NCI-H2227 (cell line): ENCODE measurements at regions not wholly inside any gene's neighbourhood (a gene's known extent, or its start where the extent isn't known, plus 50 kb on each side); places are given as distances from the start of the nearest gene placed in this dataset.
"Not testable (repeated sequence)": the region's sequence is repeated elsewhere in the genome, so short reads cannot be mapped to it uniquely, and the experiment has no call there.

ENCODE experiments used
- DNase-seq: peaks from one replicate; lab custom pipeline; 2025; ENCODE audit not compliant: unreplicated experiment; lab: John Stamatoyannopoulos, UW

DNA sequence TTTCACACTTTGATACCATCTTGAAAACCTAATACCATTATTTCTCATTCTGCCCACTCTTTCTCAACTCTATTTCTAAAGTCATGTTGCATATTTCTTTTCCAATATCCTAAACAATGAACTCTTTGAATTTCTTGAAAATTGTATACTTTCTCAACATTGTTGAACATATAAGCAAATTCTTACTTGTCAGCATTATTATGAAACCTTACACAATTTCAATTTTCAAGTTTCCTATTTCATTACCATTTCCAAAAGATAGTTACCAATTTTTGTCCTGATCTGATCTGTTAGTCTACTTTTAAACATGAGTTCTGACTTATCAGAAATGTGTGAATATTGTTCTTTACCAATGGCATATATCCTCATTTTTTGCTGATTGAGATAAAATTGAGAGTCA lies 806.3 kb upstream of the IGFBP7 start:
- DNase-seq, result no peak

DNA sequence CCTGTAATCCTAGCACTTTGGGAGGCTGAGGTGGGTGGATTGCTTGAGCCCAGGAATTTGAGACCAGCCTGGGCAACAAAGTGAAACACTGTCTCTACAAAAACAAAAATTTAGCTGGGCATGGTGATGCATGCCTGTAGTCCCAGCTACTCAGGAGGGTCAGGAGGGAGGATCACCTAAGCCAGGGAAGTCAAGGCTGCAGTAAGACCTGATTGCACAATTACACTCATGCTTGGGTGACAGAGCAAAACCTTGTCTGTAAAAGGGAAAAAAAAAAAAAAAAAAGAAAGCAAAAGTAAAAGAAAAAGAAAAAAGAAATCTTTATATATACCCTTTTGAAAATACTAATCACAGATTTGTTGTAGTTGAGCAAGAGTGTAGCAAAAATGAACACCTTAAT lies 801.0 kb upstream of the IGFBP7 start:
- DNase-seq, result no peak

DNA sequence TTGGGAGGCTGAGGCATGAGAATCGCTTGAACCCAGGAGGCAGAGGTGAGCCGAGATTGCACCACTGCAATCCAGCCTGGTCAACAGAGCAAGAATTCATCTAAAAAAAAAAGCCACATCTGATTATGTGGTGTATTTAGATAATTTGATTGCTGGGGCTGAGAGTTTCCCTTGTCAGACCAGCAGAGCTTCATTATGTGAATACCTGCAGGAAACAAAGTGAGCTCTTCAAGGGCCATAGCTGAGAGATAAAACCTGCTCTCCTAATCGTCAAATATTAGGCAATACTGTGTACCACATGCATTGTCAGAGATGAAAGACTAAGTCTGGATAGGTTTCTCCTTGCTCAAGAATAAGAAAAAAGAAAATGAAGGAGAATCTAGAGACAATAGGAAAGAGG lies 800.0 kb upstream of the IGFBP7 start:
- DNase-seq, result no peak

DNA sequence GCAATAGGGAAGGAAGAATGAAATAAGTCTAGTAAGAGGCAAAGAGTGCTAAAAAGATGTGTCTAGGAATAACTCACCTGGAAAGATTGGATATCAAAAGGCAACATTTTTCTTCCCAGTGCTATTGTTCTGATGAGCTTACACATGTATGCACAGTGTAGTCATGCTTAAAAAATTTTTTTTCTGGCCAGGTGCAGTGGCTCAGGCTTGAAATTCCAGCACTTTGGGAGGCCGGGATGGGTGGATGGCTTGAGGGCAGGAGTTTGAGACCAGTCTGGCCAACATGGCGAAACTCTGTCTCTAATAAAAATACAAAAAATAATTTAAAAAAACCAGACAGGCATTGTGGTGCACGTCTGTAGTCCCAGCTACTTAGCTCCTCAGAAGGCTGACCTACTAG lies 795.8 kb upstream of the IGFBP7 start:
- no peak for DNase-seq

DNA sequence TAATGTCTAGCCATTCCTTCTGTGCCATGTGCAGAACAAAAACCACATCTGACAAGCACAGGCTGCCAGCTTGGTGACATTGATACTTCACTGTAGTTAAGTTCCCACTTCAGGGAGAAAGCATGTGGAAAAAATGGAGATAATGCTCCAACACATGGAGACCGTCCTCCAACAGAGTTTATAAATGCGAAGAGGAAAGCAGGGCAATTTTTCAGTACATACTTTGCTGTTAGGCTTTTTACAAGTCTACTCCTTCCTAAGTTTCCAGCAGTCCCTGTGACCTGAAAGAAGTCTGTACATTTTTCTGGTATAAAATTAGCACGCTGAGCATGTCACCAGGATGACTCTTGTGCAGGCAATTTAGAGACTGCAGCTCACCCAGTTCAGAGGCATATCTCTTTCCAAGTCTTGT lies 766.9 kb upstream of the IGFBP7 start:
- no peak for DNase-seq

DNA sequence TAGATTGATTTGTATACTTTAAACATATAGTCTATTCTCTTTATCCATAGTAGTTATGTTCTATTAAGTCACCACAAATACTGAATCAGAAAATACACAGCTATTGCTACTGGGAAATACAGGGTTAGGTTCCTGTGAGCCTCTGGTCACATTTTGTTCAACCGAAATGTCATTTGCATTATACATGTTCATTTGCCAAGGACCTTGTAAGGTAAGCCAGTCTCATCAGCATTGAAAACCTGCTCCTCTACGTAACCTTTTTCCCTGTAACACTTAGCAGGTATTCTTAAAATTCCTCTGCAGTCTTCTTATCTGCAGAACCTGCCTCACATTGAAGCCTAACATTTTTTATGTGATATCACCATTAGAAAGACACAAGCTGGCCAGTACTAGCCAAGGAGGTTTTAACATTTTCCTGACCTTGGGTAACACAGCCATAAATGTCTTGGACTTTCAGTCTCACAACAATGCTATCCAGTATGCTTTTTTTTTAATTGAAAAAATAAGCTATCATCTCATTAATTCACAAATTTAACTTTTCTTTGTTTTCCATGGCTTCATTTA lies 765.7 kb upstream of the IGFBP7 start:
- no peak for DNase-seq

DNA sequence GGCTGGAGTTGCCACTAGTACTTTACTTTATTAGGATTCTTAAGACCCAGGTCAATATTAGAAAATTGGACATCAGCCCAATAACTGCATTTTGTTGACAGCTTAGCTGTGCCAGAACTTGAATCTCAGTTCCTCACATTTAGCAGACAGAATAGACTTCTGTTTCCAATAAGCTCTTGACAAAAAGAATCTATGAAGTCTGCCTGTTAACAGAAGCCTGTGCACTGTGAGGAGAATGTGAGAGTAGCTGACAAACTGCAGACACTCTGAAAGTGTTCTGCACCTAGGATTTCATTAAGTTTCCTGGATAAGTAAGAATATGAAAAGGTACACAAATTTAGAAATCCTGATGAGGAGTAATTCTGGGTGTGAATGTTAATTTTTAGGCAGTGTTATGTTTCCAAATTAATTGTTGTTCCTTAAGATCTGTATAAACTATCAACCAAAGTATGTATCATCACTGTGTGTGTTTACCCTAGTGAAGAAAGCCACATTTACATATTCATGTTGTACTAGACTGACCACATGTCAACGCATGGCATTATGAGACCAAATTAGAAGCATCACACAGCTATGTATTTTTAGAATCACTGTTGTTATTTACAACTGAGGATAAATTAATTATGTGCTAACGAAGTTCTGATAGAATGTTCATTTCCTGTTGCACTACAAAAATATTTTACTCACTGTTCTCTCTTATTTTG lies 756.4 kb upstream of the IGFBP7 start:
- DNase-seq, result no peak

DNA sequence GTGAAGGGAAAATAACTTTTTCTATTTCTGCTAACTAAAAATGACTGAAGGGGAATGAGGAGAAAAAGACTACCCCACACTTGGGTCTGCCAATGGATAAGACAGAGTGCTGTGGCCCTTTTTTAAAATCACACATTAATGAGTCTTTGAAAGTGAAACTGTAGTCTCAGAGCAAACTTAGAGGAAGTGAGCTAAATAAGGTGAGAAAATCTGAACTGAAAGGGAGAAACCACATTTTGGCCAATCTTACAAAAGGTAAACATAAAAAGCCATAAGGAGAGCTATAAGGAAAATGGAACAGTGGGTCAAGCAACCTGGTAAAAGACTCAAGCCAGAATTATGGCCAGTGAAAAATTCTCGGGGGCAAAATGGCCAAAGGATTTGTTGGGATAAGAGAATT lies 755.1 kb upstream of the IGFBP7 start:
- DNase-seq, result no peak

DNA sequence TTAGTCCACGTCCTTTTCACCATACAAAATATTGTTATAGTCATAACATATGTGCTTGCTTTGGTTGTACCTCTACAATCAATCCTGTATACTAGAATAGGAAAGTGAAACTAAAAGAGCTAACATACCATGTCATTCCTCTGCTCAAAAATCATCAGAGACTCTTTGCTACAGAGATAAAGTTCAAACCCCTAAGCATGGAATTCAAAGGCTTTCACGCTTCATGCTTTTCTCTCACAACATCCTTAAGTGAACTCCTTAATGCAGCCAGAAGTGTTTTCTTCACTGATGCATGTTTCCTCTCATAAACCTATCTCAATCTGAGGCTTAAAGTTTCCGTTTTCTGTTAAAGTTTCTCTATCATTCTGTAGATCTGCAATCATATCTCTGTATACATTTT lies 744.6 kb upstream of the IGFBP7 start:
- no peak for DNase-seq

DNA sequence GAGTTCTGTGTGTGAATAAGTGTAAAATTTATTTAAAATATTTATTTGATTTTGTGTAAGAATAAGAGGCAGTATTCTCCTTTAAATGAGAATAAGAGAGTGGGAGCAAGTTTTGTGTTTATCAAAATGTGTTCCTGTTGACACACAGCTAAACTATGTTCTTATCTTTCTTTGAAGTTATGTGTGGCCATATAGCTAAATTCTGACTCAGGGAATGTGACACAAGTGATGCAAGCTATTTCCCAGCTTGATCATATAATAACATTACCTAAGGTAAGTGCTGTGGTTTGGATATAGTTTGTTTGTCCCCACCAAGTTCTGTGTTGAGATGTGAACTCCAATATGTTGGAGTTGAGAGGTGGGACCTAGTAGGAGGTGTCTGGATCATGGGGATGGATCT lies 740.0 kb upstream of the IGFBP7 start:
- DNase-seq, result no peak

DNA sequence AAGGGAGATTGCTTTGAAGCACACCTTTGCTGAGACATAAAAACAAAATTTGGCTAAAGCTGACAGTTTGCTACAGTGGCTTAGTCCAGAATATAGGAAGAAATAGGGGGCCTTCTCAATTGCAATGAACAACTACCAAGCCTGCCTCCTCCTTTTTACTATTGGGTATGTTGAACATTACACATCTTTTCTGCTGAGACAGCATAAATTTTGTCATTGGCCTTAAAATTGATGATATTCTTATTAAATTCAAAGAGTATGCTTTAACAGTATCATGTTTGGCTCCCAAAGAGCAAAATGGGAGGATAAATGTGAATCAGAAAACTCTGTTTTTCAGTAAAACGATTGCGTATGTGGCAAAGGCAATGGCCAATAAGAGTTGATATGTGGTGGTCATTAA lies 721.9 kb upstream of the IGFBP7 start:
- DNase-seq, result no peak

DNA sequence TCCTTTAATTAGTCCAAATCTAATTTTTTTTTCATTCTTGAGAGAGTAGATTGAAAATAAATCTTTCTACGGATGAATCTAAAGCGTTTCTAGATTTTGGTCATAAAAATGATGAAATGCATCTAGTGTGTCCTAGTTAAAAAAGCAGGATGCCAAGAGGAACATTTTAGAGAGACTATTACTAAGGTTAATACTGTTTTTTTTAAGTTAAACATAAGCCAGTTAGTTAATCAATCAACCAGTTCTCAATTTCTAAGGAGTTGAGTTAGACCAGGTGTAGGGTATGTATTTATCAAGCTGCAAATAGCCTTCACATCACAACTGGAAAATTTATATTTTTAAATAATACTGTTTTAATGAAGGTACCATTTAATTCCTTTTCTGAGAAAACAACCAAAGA lies 679.5 kb upstream of the IGFBP7 start:
- no peak for DNase-seq

DNA sequence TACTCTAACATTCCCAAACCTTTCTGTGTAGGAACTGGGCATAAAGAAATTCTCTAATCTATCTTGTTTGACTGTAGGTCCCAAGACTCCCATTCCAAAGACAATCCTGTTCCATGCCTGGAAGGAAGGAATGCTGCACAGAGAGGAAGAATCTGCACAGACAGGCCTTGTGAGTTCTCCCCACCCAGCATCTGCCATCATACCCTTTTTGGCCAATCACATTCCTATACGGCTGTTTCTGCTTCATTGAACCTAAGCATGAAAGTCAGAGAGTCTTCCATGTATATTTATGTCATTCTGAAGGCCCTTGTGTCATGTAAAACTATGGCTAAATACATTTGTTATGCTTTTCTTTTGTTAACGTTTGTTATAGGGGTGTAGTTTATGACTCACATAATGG lies 667.7 kb upstream of the IGFBP7 start:
- DNase-seq, result no peak

DNA sequence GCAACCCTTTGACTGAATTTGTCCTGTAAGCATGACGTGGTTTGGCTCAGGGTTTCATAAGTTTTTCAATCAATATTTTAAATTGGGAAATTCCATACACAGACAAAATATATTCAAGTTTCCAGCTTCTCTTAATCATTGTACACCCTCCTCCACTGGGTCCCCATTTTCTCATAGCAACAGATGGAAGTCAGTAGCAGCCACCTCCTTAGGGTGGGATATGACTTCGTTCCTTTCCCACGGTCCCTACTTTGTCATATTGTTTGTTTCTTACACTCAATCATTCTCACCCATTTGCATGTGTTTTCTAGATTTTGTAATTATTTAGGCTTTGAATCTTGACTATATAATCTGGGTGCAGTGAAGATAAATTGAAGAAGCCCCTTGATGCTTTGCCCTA lies 664.5 kb upstream of the IGFBP7 start:
- DNase-seq, result no peak

DNA sequence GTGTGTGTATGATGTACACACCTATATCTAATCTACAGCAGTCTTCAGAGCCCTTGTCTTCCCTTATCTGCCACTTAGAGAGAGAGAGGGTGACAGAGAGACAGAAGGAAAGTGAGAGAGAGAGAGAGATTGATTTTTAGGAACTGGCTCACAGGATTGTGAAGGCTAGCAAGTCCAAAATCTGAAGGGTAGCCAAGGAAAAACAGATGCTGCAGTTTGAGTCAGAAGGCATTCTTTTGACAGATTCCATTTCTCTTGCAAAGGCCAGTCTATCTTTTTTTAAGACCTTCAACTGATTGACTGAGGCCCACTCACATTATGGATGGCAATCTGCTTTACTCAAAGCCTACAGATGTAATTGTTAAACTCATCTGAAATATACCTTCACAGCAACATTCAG lies 664.0 kb upstream of the IGFBP7 start:
- no peak for DNase-seq

DNA sequence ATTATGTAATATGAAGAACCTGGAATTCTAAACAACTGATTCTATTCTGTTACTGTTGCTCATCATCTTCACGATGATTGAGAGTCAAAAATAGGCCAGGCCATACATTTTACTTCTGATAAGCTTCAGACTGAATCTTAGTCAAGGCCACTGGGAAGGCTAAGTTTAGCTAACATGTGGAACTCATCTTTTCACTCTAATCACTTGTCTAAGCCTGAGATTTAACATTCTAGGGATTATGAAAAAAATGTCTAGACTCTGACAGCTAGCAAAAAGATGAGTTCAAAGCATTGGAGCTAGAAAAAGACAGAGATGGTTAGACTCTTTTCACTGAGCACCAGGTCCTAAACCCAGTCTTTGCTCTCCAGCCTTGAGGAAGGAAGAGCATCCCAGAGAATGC lies 656.2 kb upstream of the IGFBP7 start:
- DNase-seq, result no peak

DNA sequence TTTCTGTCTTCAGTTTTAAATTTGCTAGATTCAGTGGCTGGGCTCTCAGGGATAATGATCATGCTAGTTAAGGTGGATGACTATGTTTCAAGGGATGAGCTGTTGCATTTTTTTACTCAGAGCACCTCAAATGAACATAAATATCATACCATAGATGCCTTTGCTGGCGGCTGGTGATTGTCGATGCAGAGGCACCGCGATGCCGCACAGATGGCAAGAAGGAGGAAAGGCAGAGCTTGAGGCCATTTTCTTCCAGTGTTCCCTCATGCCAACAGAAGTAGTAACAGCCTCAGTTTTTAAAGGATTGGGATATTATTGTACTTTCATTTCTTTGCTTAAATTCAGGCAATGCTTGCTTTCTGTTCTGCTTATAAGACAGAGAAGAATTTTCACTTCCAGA lies 654.7 kb upstream of the IGFBP7 start:
- no peak for DNase-seq

DNA sequence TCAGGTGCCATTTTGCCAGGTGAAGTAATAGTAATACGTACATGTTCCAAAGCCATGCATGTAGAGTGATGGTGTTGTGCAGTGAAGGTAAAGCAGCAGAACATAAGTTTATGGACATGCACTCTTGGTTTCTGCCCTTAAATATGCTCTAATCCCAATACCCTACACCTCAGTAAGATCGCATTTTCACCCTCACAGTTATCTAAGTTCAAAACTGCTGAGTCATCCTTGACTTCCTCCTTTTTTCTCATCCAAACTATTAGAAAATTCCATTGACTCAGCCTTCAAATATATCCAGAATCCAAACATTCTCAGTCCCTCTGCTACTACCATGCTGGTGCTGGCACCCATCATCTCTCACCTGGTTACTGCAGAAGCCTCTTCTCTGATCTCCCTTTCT lies 652.9 kb upstream of the IGFBP7 start:
- no peak for DNase-seq

DNA sequence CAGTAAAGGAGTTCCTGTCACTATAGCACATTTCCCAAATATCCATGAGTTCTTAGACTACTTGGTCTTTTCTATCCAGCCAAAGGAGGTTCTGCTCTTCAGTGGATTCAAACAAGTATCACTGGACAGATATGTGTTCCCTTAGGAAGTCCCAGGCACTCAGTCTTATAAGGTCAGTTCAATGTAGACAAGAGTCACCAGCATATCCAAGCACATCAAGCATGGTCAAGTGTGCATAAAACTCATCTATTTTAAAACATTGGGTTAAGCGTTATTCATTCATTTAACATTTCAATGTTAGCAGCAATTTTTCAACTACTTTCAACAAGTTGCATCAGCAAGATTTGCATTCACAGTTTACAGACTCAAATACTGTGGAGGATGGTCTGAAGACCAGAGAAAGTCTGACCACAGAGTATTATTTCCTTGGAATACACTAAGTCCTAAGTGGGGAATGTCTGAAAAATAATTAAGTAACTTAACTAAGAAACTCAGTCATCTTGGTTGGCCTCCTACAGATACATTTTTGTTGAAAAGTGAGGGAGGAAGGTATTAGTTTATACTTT lies 630.5 kb upstream of the IGFBP7 start:
- DNase-seq, result no peak

DNA sequence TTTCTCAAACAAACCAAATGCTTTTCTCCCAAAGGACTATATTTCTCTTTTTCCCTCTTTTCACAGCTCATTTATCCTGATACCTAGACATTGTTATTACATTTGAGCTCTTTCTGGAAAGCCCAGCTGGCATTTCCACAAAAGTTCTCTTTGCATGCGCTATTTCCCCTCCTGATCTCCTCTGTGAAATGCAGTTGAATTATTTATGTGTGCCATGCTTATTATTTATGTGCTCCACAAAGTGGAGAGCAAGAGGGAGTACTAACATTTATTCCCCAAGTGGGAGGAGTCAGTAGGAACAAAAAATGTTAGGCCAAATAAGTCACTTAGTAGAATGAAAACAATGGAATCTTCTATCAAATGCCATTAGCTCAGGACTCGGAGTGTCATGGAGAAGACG lies 626.6 kb upstream of the IGFBP7 start:
- no peak for DNase-seq

DNA sequence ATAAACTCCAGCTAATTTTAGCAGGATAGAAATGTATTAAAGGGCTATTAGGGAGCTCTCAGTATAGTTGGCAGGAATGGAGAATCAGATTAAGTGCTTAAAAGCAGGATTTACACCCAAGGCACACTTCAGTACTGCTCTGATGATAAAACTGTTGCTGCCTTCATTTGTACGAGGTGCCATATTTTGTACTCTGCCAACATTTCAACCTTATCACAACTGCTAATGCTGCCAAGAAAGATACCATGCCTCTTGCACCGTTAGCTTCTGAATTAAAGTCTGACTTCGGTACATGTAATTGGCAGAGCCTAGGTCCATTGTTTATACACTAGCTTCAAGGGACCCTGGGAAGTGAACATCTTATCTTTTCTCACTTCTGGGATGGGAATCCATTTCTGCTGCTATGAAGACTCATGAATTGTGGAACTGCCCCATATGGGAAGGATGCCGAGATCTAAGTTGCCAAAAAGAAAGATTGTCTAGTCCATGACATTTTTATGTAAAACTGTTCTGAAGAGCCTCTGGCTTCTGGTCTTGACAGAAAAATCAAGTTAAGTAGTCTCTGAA lies 624.0 kb upstream of the IGFBP7 start:
- DNase-seq, result no peak

DNA sequence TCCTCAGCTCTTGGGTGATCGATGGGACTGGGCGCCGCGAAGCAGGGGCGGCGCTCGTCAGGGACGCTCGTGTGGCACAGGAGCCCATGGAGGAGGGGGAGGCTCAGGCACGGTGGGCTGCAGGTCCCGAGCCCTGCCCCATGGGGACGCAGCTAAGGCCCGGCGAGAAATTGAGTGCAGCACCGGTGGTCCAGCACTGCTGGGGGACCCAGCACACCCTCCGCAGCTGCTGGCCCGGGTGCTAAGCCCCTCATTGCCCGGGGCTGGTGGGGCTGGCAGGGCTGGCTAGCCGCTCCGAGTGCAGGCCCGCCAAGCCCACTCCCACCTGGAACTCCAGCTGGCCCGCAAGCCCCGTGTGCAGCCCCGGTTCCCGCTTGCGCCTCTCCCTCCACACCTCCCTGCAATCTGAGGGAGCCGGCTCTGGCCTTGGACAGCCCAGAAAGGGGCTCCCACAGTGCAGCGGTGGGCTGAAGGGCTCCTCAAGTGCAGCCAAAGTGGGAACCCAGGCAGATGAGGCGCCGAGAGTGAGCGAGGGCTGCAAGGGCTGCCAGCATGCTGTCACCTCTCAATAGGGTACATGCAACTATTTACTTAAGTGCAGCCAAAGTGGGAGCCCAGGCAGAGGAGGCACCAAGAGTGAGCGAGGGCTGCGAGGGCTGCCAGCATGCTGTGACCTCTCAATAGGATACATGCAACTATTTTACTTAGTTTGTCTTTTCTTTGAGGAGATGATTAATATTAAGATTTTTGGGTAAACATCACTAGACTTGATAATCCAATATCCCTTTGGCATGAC lies 619.8 kb upstream of the IGFBP7 start:
- DNase-seq, result not testable (repeated sequence)
